GM12875 (cell line): ENCODE measurements at regions not wholly inside any gene's neighbourhood (a gene's known extent, or its start where the extent isn't known, plus 50 kb on each side); places are given as distances from the start of the nearest gene placed in this dataset.

Experiments
- H3K4me3 ChIP-seq: one replicate; pipeline ENCODE4 v1.5.1; 2011; ENCODE audit warnings: low read depth, low read length, control low read depth
- TF ChIP-seq, protein P1 (sequence below): IDR thresholded peaks from 2 replicates; pipeline ENCODE4 v1.5.1; 2011; ENCODE audit warnings: low read depth, mild to moderate bottlenecking, control low read depth, inconsistent platforms, low read length, moderate library complexity, borderline replicate concordance; ENCODE audit not compliant: insufficient read depth

DNA sequence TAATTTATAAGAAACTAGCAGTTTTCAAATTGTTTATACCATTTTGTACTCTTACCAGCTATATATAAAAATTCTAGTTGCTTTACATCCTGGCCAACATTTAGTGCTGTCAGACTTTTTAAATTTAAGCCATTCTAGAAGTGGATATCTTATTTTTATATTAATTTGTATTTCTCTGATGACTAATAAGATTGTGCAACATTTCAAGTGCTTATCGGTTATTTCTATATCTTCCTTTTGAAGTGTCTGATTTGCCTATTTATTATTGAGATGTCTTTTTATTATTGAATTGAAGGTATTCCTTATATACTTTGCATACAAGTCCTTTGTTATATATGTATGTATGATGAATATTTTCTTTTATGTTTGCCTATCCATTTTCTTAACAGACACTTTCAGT, 324.0 kb downstream of the ELAVL2 start:
- H3K4me3 ChIP-seq = no peak overlapping the region
- TF ChIP-seq, protein P1, sequence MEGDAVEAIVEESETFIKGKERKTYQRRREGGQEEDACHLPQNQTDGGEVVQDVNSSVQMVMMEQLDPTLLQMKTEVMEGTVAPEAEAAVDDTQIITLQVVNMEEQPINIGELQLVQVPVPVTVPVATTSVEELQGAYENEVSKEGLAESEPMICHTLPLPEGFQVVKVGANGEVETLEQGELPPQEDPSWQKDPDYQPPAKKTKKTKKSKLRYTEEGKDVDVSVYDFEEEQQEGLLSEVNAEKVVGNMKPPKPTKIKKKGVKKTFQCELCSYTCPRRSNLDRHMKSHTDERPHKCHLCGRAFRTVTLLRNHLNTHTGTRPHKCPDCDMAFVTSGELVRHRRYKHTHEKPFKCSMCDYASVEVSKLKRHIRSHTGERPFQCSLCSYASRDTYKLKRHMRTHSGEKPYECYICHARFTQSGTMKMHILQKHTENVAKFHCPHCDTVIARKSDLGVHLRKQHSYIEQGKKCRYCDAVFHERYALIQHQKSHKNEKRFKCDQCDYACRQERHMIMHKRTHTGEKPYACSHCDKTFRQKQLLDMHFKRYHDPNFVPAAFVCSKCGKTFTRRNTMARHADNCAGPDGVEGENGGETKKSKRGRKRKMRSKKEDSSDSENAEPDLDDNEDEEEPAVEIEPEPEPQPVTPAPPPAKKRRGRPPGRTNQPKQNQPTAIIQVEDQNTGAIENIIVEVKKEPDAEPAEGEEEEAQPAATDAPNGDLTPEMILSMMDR = no peak

DNA sequence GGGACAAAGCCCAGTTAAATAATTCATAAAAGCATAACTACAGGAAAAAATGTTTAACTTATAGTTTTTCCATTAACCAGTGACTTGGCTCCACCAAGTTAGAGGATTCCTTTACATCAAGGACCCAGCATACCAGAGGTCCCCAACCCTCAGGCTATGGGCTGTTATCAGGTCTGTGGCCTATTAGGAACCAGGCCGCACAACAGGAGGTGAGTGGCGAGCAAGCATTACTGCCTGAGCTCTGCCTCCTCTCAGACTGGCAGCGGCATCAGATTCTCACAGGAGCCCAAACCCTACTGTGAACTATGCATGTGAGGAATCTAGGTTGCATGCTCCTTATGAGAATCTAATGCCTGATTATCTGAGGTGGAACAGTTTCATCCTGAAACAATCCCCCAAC, 303.1 kb downstream of the ELAVL2 start:
- TF ChIP-seq, protein P1 = no peak
- H3K4me3 ChIP-seq = no peak overlapping the region

DNA sequence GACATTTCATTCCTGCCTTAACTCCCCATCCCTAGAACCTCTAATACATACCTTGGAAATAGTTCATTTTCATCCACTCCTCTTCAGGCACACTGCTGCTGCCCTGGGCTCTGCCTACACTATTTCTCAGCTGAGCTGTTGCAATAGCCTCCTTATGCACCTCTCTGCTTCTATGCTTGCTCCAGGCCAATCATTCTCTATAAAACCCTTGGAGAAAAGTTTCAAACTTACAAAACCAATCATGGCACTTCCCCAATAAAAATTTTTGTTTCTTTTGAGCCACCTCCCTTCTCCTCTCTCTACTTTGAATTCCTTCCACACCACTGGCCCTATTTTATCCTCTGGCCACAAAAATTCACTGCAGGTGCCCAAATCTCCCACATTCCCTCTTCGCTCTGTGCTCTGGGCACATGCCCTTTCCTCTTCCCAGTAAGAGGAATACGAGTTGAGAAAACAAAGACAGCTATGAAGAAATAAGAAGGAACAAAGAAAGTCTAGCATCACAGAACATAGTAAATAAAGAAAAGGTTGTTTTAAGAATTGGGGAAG, 301.4 kb downstream of the ELAVL2 start:
- no peak overlapping the region for H3K4me3 ChIP-seq
- TF ChIP-seq, protein P1 = no peak

DNA sequence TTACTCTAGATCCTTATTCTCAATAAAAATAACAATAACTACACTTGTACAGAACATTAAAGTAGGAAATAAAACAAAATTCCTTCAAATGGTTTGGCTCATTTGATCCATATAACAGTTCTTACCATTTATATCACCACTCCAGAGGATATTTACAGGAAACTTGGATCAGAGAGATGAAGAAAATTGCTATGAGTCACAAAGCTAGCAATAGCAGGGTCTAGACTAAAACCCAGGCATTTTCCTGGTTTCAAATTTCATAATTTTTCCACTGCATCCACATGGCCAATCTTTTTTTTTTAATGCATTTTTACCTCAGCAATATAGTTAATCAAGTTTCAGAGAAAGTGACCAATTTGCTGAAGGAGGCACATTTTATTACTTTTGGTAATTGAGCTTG, 299.2 kb downstream of the ELAVL2 start:
- no peak overlapping the region for H3K4me3 ChIP-seq
- TF ChIP-seq, protein P1 = no peak

DNA sequence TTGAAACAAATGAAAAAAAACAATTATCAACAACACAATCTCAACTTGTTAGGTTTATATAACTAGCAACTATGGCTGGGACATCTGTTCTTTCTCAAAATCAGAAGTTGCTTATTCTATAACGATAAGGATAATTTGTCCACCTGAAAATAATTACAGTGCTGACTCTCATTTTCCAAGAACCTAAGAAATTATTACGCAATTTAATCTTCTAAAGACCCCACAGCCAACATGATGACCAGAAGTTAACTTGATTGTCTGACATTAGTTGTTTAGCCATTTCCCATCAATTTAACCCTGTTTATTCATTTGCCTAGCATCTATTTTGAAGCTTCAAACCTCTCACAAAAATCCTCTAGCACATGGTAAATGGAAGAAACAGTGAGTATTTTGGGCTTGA, 293.8 kb downstream of the ELAVL2 start:
- no peak overlapping the region for H3K4me3 ChIP-seq
- TF ChIP-seq, protein P1 = no peak

DNA sequence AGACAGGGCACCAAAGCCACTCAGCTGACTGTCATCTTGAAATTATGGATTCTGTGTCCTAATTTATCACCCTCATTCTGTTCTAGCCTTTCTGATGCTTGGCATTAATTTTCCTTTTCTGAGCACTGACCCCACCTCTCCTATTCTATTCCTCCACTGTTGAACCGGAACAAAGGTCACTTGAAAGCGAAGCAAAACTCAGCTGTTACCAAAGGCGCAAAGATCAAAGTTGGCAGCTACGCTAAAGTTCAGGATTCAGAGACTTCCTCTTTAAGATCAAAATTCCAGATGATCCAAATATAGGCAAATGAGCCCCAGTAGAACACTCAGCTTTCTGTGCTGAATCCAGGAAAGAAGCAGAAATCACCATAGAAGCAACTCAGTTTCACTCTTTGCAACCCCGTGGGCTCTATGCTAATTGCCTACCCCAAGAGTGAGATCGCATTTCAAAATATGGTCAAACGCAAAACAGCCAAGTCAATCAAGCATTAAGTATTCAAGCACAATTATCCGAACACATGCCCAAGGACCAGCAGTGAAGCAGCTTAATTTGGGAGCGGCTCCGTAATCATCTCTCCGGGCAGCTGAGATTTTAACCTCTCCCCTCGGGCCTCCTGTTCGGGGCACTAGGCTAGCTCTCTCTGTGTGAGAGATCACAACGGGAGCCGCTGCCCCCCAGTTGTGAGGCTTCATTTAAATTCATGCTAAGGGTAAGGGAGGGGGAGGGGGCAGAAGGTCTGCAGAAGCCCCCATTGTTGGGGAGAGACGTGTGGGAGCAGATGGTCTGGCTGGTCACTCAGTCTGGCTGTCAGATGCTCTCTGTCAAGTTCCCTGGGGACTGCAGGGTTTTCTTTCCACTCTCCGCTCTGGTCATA, 288.6 kb downstream of the ELAVL2 start:
- TF ChIP-seq, protein P1 = no peak
- H3K4me3 ChIP-seq = no peak overlapping the region

DNA sequence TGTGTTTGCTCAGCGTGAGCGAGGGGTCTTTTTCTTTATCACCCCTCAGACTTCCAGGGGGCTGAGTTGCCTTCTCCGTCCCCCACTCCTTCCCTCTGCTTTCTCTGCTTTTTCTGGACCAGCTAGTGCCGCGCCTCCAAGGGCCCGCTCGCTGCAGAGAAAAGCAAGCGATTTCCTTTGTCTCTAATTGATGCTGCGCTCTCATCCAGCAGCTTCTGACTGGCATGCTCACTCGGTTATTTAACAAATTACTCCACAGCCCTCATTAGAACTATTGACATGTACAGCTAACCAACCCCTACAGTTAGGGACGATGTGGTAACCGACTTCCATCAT, 288.0 kb downstream of the ELAVL2 start:
- H3K4me3 ChIP-seq = no peak overlapping the region
- TF ChIP-seq, protein P1 = no peak
